Osteocyte (in vitro differentiated cells): ENCODE measurements at regions not wholly inside any gene's neighbourhood (a gene's known extent, or its start where the extent isn't known, plus 50 kb on each side); places are given as distances from the start of the nearest gene placed in this dataset.
"Not testable (repeated sequence)": the region's sequence is repeated elsewhere in the genome, so short reads cannot be mapped to it uniquely, and the experiment has no call there.

Source experiments
- DNase-seq: peaks from one replicate; pipeline ENCODE4 v3.0.0; 2021; ENCODE audit warnings: mixed read lengths; ENCODE audit not compliant: unreplicated experiment; ENCODE audit errors: extremely low spot score
- H3K27ac Mint-ChIP-seq: one replicate; pipeline ENCODE4 v1.8.0; 2021; ENCODE audit warnings: mild to moderate bottlenecking, mixed read lengths; ENCODE audit not compliant: unreplicated experiment
- H3K27me3 Mint-ChIP-seq: one replicate; pipeline ENCODE4 v1.8.0; 2021; ENCODE audit warnings: mixed read lengths; ENCODE audit not compliant: unreplicated experiment
- H3K36me3 Mint-ChIP-seq: one replicate; pipeline ENCODE4 v1.8.0; 2021; ENCODE audit warnings: mixed read lengths; ENCODE audit not compliant: unreplicated experiment
- H3K4me1 Mint-ChIP-seq: one replicate; pipeline ENCODE4 v1.8.0; 2021; ENCODE audit warnings: mixed read lengths; ENCODE audit not compliant: unreplicated experiment
- H3K4me3 Mint-ChIP-seq: one replicate; pipeline ENCODE4 v1.8.0; 2021; ENCODE audit warnings: mild to moderate bottlenecking, moderate library complexity, mixed read lengths; ENCODE audit not compliant: unreplicated experiment
- H3K9me3 Mint-ChIP-seq: one replicate; pipeline ENCODE4 v1.8.0; 2021; ENCODE audit warnings: mixed read lengths; ENCODE audit not compliant: unreplicated experiment
- CTCF ChIP-seq: fragments of 200-600 bp; sonication (generic); IDR thresholded peaks from 2 replicates; pipeline ENCODE4 v1.5.0; 2021; ENCODE audit warnings: antibody characterized with exemption, mild to moderate bottlenecking, moderate library complexity

- not testable (repeated sequence) for H3K4me3 Mint-ChIP-seq, H3K36me3 Mint-ChIP-seq, H3K4me1 Mint-ChIP-seq, H3K27ac Mint-ChIP-seq, H3K27me3 Mint-ChIP-seq, H3K9me3 Mint-ChIP-seq, DNase-seq
- TF ChIP-seq CTCF, result peak; percentile 17
Measured at GRCh38 chr21:5147685-5148084, 5373.7 kb upstream of the TPTE start.

GRCh38 chr21:5149222-5149621 lies 5372.2 kb upstream of the TPTE start:
- H3K4me1 Mint-ChIP-seq, DNase-seq, H3K36me3 Mint-ChIP-seq, H3K4me3 Mint-ChIP-seq, H3K27ac Mint-ChIP-seq, H3K27me3 Mint-ChIP-seq, H3K9me3 Mint-ChIP-seq: not testable (repeated sequence)

GRCh38 chr21:5153842-5154640 lies 5367.3 kb upstream of the TPTE start:
- not testable (repeated sequence) for H3K4me3 Mint-ChIP-seq, H3K9me3 Mint-ChIP-seq, H3K4me1 Mint-ChIP-seq, DNase-seq, H3K36me3 Mint-ChIP-seq, H3K27me3 Mint-ChIP-seq, H3K27ac Mint-ChIP-seq

- peak; percentile 96 for DNase-seq
- not testable (repeated sequence) for H3K27ac Mint-ChIP-seq, H3K9me3 Mint-ChIP-seq, H3K4me3 Mint-ChIP-seq, H3K36me3 Mint-ChIP-seq, H3K27me3 Mint-ChIP-seq, H3K4me1 Mint-ChIP-seq
Measured at GRCh38 chr21:5154641-5154982, 5366.8 kb upstream of the TPTE start.

- not testable (repeated sequence) for DNase-seq, H3K27me3 Mint-ChIP-seq, H3K4me1 Mint-ChIP-seq, H3K4me3 Mint-ChIP-seq, H3K27ac Mint-ChIP-seq, H3K36me3 Mint-ChIP-seq, H3K9me3 Mint-ChIP-seq
Measured at GRCh38 chr21:5162693-5163574, 5358.4 kb upstream of the TPTE start.

GRCh38 chr21:5165829-5166228 lies 5355.6 kb upstream of the TPTE start:
- H3K9me3 Mint-ChIP-seq, H3K4me3 Mint-ChIP-seq, H3K27me3 Mint-ChIP-seq, H3K36me3 Mint-ChIP-seq, DNase-seq, H3K4me1 Mint-ChIP-seq, H3K27ac Mint-ChIP-seq: not testable (repeated sequence)
